GM23338 (cell line): ENCODE measurements at regions not wholly inside any gene's neighbourhood (a gene's known extent, or its start where the extent isn't known, plus 50 kb on each side); places are given as distances from the start of the nearest gene placed in this dataset.

Experiments
- ATAC-seq: fragments of 200-7000 bp; cut with Tn5 transposase; 3 replicates; pipeline ENCODE4 v1.9.1; 2020
- DNase-seq: peaks from one replicate; pipeline ENCODE4 v3.0.0-alpha.2; 2015; ENCODE audit warnings: low spot score
- H2AFZ ChIP-seq: fragments of 200-600 bp; sonication (generic); 2 replicates; pipeline ENCODE4 v1.8.0; 2016; ENCODE audit warnings: antibody characterized with exemption, mild to moderate bottlenecking, moderate library complexity
- H3F3A ChIP-seq: fragments of 200-600 bp; sonication (generic); replicated peaks from 2 replicates; pipeline ENCODE4 v1.8.0; 2017; ENCODE audit warnings: antibody characterized with exemption, mixed run types, low read depth
- H3K27ac ChIP-seq: fragments of 200-600 bp; sonication (generic); 2 replicates; pipeline ENCODE4 v1.6.1; 2016; ENCODE audit warnings: low read depth
- H3K27me3 ChIP-seq: fragments of 200-600 bp; sonication (generic); 2 replicates; pipeline ENCODE4 v1.8.0; 2016; ENCODE audit warnings: mild to moderate bottlenecking, mixed run types, moderate library complexity; ENCODE audit not compliant: insufficient read depth
- H3K36me3 ChIP-seq: fragments of 200-600 bp; sonication (generic); 2 replicates; pipeline ENCODE4 v1.8.0; 2016; ENCODE audit warnings: mild to moderate bottlenecking; ENCODE audit not compliant: insufficient read depth
- H3K4me1 ChIP-seq: fragments of 200-600 bp; sonication (generic); 2 replicates; pipeline ENCODE4 v1.8.0; 2016; ENCODE audit warnings: mild to moderate bottlenecking, moderate library complexity; ENCODE audit not compliant: insufficient read depth
- H3K4me2 ChIP-seq: fragments of 200-600 bp; sonication (generic); 2 replicates; pipeline ENCODE4 v1.7.1; 2017; ENCODE audit warnings: mixed run types
- H3K4me3 ChIP-seq: fragments of 200-600 bp; sonication (generic); 2 replicates; pipeline ENCODE4 v1.6.1; 2016; ENCODE audit warnings: mixed run types
- H3K79me2 ChIP-seq: fragments of 200-600 bp; sonication (generic); replicated peaks from 2 replicates; pipeline ENCODE4 v1.8.0; 2017; ENCODE audit warnings: mild to moderate bottlenecking; ENCODE audit not compliant: insufficient read depth
- H3K9me2 ChIP-seq: fragments of 200-600 bp; sonication (generic); 2 replicates; pipeline ENCODE4 v1.8.0; 2017; ENCODE audit not compliant: insufficient read depth
- H4K20me1 ChIP-seq: fragments of 200-600 bp; sonication (generic); replicated peaks from 2 replicates; pipeline ENCODE4 v1.8.0; 2017; ENCODE audit warnings: mild to moderate bottlenecking; ENCODE audit not compliant: insufficient read depth
- H3K27ac Mint-ChIP-seq: 2 replicates; pipeline ENCODE4 v1.8.0; 2020; ENCODE audit warnings: inconsistent platforms, mild to moderate bottlenecking, moderate library complexity, mixed read lengths
- H3K27me3 Mint-ChIP-seq: 3 replicates; pipeline ENCODE4 v1.8.0; 2022; ENCODE audit warnings: low read depth, mild to moderate bottlenecking, moderate library complexity, mixed read lengths, inconsistent platforms; ENCODE audit not compliant: insufficient read depth, poor library complexity
- H3K36me3 Mint-ChIP-seq: 3 replicates; pipeline ENCODE4 v1.8.0; 2021; ENCODE audit warnings: low read depth, mild to moderate bottlenecking, inconsistent platforms, moderate library complexity, mixed read lengths
- H3K4me1 Mint-ChIP-seq: 3 replicates; pipeline ENCODE4 v1.8.0; 2020; ENCODE audit warnings: mild to moderate bottlenecking, inconsistent platforms, mixed read lengths
- H3K4me3 Mint-ChIP-seq: 3 replicates; pipeline ENCODE4 v1.8.0; 2021; ENCODE audit warnings: moderate library complexity, mild to moderate bottlenecking, inconsistent platforms, mixed read lengths
- H3K9me3 Mint-ChIP-seq: 3 replicates; pipeline ENCODE4 v1.8.0; 2020; ENCODE audit warnings: moderate library complexity, mild to moderate bottlenecking, inconsistent platforms, mixed read lengths
- CREB1 ChIP-seq: fragments of 250-450 bp; sonication (Bioruptor Pico); IDR thresholded peaks from 2 replicates; pipeline ENCODE4 v1.5.0; 2020; ENCODE audit warnings: low read depth, mild to moderate bottlenecking, moderate library complexity
- CTCF ChIP-seq, 2 experiments: fragments of 200-600 bp in 1 of 2; sonication (generic) in 1 of 2; conservative IDR thresholded peaks; 2 replicates each; pipeline versions ENCODE4 v1.5.1 to v1.6.1; 2016 to 2017; ENCODE audit warnings: antibody characterized with exemption in 2 of 2, low read depth in 2 of 2, mild to moderate bottlenecking in 2 of 2, moderate library complexity in 1 of 2
- ETS1 ChIP-seq: IDR thresholded peaks from 2 replicates; pipeline ENCODE4 v1.6.1; 2016; ENCODE audit warnings: antibody characterized with exemption
- EZH2 ChIP-seq: fragments of 200-600 bp; sonication (generic); IDR thresholded peaks from one replicate; pipeline ENCODE4 v1.8.0; 2017; ENCODE audit warnings: antibody characterized with exemption, mild to moderate bottlenecking, low read depth; ENCODE audit not compliant: unreplicated experiment
- EZH2phosphoT487 ChIP-seq: fragments of 200-600 bp; sonication (generic); IDR thresholded peaks from one replicate; pipeline ENCODE4 v1.8.1; 2018; ENCODE audit warnings: antibody characterized with exemption; ENCODE audit not compliant: unreplicated experiment
- JUNB ChIP-seq: IDR thresholded peaks from one replicate; pipeline ENCODE4 v1.6.1; 2016; ENCODE audit warnings: antibody characterized with exemption; ENCODE audit not compliant: unreplicated experiment
- POLR2AphosphoS5 ChIP-seq: IDR thresholded peaks from 2 replicates; pipeline ENCODE4 v1.6.1; 2016; ENCODE audit warnings: antibody characterized with exemption, low read depth
- STAT1 ChIP-seq: IDR thresholded peaks from one replicate; pipeline ENCODE4 v1.6.1; 2016; ENCODE audit warnings: antibody characterized with exemption; ENCODE audit not compliant: unreplicated experiment
- ZNF114 ChIP-seq: fragments of 250-450 bp; sonication (Bioruptor Pico); IDR thresholded peaks from 2 replicates; pipeline ENCODE4 v1.5.0; 2020; ENCODE audit warnings: mild to moderate bottlenecking, moderate library complexity
- ZNF331 ChIP-seq: fragments of 250-450 bp; sonication (Bioruptor Pico); IDR thresholded peaks from 2 replicates; pipeline ENCODE4 v1.5.0; 2020; ENCODE audit warnings: low read depth, mild to moderate bottlenecking, moderate library complexity
- TF ChIP-seq, protein P1 (sequence below): fragments of 250-450 bp; sonication (Bioruptor Pico); IDR thresholded peaks from 2 replicates; pipeline ENCODE4 v1.5.0; 2020; ENCODE audit warnings: mild to moderate bottlenecking, moderate library complexity

DNA sequence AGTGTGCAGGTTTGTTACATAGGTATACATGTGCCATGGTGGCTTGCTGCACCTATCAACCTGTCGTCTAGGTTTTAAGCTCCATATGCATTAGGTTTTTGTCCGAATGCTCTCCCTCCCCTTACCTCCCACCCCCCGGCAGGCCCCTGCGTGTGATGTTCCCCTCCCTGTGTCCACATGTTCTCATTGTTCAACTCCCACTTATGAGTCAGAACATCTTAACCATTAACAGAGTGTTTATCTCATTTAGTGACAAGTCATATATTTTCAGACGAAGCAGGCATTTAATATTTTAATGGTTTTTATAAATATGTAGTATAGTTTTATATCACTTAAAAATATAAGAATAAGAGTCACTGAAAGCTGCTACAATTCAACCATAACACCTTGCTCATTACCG lies 780.5 kb upstream of the ARGLU1 start:
- H3K4me3 ChIP-seq: no peak overlapping the region
- Mint-ChIP-seq H3K27ac (no peak overlapping the region), H3K4me1 (peaks cover 10% of the 10 kb centered on the region; the same call in 2 of the 3 replicates), H3K27me3 (no peaks in the 10 kb centered on the region), H3K9me3 (peaks cover 6% of the 10 kb centered on the region; the same call in 2 of the 3 replicates), H3K36me3 (no peaks in the 10 kb centered on the region), H3K4me3 (no peak overlapping the region)
- H4K20me1 ChIP-seq: no peaks in the 10 kb centered on the region
- H2AFZ ChIP-seq: no peak overlapping the region
- peaks cover 9% of the 10 kb centered on the region; the same call in 1 of the 2 replicates for H3K4me1 ChIP-seq
- no peaks in the 10 kb centered on the region for H3K36me3 ChIP-seq
- TF ChIP-seq ETS1: no peak
- no peak for TF ChIP-seq CTCF (conservative IDR thresholded peaks at IDR 0.05; ENCODE audit: low read depth in 2 of 2)
- TF ChIP-seq POLR2AphosphoS5: no peak
- no peak for TF ChIP-seq CREB1 (CRISPR knock-in tag)
- TF ChIP-seq, protein P1, sequence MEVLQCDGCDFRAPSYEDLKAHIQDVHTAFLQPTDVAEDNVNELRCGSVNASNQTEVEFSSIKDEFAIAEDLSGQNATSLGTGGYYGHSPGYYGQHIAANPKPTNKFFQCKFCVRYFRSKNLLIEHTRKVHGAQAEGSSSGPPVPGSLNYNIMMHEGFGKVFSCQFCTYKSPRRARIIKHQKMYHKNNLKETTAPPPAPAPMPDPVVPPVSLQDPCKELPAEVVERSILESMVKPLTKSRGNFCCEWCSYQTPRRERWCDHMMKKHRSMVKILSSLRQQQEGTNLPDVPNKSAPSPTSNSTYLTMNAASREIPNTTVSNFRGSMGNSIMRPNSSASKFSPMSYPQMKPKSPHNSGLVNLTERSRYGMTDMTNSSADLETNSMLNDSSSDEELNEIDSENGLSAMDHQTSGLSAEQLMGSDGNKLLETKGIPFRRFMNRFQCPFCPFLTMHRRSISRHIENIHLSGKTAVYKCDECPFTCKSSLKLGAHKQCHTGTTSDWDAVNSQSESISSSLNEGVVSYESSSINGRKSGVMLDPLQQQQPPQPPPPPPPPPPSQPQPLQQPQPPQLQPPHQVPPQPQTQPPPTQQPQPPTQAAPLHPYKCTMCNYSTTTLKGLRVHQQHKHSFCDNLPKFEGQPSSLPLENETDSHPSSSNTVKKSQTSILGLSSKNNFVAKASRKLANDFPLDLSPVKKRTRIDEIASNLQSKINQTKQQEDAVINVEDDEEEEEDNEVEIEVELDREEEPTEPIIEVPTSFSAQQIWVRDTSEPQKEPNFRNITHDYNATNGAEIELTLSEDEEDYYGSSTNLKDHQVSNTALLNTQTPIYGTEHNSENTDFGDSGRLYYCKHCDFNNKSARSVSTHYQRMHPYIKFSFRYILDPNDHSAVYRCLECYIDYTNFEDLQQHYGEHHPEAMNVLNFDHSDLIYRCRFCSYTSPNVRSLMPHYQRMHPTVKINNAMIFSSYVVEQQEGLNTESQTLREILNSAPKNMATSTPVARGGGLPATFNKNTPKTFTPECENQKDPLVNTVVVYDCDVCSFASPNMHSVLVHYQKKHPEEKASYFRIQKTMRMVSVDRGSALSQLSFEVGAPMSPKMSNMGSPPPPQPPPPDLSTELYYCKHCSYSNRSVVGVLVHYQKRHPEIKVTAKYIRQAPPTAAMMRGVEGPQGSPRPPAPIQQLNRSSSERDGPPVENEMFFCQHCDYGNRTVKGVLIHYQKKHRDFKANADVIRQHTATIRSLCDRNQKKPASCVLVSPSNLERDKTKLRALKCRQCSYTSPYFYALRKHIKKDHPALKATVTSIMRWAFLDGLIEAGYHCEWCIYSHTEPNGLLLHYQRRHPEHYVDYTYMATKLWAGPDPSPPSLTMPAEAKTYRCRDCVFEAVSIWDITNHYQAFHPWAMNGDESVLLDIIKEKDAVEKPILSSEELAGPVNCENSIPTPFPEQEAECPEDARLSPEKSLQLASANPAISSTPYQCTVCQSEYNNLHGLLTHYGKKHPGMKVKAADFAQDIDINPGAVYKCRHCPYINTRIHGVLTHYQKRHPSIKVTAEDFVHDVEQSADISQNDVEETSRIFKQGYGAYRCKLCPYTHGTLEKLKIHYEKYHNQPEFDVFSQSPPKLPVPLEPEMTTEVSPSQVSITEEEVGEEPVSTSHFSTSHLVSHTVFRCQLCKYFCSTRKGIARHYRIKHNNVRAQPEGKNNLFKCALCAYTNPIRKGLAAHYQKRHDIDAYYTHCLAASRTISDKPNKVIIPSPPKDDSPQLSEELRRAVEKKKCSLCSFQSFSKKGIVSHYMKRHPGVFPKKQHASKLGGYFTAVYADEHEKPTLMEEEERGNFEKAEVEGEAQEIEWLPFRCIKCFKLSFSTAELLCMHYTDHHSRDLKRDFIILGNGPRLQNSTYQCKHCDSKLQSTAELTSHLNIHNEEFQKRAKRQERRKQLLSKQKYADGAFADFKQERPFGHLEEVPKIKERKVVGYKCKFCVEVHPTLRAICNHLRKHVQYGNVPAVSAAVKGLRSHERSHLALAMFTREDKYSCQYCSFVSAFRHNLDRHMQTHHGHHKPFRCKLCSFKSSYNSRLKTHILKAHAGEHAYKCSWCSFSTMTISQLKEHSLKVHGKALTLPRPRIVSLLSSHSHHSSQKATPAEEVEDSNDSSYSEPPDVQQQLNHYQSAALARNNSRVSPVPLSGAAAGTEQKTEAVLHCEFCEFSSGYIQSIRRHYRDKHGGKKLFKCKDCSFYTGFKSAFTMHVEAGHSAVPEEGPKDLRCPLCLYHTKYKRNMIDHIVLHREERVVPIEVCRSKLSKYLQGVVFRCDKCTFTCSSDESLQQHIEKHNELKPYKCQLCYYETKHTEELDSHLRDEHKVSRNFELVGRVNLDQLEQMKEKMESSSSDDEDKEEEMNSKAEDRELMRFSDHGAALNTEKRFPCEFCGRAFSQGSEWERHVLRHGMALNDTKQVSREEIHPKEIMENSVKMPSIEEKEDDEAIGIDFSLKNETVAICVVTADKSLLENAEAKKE (CRISPR knock-in tag): no peak
- TF ChIP-seq EZH2phosphoT487: no peak
- TF ChIP-seq ZNF331 (CRISPR knock-in tag): no peak
- no peak for TF ChIP-seq ZNF114 (CRISPR knock-in tag)
- TF ChIP-seq JUNB: no peak
- no peak for TF ChIP-seq STAT1
- TF ChIP-seq EZH2: no peak
- no peak overlapping the region for H3K27ac ChIP-seq
- no peak for ATAC-seq
- H3K27me3 ChIP-seq: no peaks in the 10 kb centered on the region
- H3F3A ChIP-seq: no peaks in the 10 kb centered on the region
- H3K4me2 ChIP-seq: no peak overlapping the region
- H3K79me2 ChIP-seq: no peaks in the 10 kb centered on the region
- H3K9me2 ChIP-seq: no peaks in the 10 kb centered on the region
- no peak for DNase-seq
